ENCODE measurements at regions not wholly inside any gene's neighbourhood (a gene's known extent, or its start where the extent isn't known, plus 50 kb on each side); places are given as distances from the start of the nearest gene placed in this dataset.

- TF ChIP-seq, protein P1, sequence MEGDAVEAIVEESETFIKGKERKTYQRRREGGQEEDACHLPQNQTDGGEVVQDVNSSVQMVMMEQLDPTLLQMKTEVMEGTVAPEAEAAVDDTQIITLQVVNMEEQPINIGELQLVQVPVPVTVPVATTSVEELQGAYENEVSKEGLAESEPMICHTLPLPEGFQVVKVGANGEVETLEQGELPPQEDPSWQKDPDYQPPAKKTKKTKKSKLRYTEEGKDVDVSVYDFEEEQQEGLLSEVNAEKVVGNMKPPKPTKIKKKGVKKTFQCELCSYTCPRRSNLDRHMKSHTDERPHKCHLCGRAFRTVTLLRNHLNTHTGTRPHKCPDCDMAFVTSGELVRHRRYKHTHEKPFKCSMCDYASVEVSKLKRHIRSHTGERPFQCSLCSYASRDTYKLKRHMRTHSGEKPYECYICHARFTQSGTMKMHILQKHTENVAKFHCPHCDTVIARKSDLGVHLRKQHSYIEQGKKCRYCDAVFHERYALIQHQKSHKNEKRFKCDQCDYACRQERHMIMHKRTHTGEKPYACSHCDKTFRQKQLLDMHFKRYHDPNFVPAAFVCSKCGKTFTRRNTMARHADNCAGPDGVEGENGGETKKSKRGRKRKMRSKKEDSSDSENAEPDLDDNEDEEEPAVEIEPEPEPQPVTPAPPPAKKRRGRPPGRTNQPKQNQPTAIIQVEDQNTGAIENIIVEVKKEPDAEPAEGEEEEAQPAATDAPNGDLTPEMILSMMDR (IDR thresholded peaks at IDR 0.05; ENCODE audit: low read length) = no peak
- TF ChIP-seq EZH2 (optimal IDR thresholded peaks at IDR 0.05; ENCODE audit: low read depth, low read length) = no peak
Measured at GRCh38 chr3:168312984-168313383, 217.3 kb upstream of the GOLIM4 start.

Measured in MM.1S (cell line).